Epithelial cell of proximal tubule (primary cell): ENCODE measurements at regions not wholly inside any gene's neighbourhood (a gene's known extent, or its start where the extent isn't known, plus 50 kb on each side); places are given as distances from the start of the nearest gene placed in this dataset.
"Not testable (repeated sequence)": the region's sequence is repeated elsewhere in the genome, so short reads cannot be mapped to it uniquely, and the experiment has no call there.

Experiments
- DNase-seq: peaks from one replicate; pipeline ENCODE4 v3.0.0-alpha.2; 2011; ENCODE audit warnings: low read depth
- H3K4me3 ChIP-seq: 2 replicates; pipeline ENCODE4 v1.5.1; 2011; ENCODE audit warnings: low read depth, mild to moderate bottlenecking, low read length
- TF ChIP-seq, protein P1 (sequence below): conservative IDR thresholded peaks from 2 replicates; pipeline ENCODE4 v1.5.1; 2012; ENCODE audit warnings: low read depth, mild to moderate bottlenecking, low read length

DNA sequence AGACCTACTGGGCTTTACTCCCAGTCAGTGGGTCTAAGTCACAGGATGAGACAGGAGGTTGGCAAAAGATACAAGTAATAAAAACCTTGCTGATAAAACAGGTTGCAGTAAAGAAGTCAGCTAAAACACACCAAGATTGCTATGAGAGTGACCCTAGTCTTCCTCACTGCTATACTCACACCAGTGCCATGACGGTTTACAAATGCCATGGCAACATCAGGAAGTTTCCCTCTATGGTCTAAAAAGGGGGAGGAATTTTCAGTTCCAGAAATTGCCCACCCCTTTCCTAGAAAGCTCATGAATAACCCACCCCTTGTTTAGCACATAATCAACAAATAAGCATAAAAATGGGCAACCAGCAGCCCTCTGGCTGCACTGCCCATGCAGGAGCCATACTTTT is 966.7 kb upstream of the ROBO1 start:
- TF ChIP-seq, protein P1, sequence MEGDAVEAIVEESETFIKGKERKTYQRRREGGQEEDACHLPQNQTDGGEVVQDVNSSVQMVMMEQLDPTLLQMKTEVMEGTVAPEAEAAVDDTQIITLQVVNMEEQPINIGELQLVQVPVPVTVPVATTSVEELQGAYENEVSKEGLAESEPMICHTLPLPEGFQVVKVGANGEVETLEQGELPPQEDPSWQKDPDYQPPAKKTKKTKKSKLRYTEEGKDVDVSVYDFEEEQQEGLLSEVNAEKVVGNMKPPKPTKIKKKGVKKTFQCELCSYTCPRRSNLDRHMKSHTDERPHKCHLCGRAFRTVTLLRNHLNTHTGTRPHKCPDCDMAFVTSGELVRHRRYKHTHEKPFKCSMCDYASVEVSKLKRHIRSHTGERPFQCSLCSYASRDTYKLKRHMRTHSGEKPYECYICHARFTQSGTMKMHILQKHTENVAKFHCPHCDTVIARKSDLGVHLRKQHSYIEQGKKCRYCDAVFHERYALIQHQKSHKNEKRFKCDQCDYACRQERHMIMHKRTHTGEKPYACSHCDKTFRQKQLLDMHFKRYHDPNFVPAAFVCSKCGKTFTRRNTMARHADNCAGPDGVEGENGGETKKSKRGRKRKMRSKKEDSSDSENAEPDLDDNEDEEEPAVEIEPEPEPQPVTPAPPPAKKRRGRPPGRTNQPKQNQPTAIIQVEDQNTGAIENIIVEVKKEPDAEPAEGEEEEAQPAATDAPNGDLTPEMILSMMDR, result no peak
- DNase-seq, result no peak
- H3K4me3 ChIP-seq, result no peak overlapping the region

DNA sequence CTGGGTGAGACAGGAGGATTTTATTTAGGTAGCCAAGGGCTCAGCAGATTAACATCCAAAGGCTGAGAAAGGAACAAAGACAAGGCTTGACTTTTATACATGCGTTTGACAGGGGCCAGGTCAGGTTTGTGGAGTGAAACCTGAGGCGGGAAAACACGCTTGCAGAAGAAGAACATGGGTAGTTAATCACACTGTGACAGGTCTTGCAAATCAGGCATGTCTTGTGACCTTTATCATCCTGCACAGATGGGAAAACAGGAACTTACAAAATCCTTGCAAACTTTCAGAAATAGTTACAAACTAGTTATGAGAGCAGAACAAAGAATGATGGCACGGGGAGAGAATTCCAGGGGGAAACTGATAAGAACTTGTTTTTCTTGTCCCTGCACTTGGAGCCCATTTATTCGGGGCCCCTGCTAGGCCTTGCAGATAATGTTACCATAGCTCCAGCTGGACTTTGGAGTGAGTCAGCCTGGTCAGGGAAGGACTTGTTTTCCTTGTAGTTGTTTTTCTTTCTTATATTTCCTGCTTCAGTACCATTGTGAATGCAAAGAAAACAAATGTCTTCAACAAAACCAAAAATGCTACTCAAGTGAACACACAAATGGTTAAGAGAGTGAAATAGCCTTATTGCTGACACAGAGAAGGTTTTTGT is 965.9 kb upstream of the ROBO1 start:
- TF ChIP-seq, protein P1, result no peak
- peak; percentile 10 for DNase-seq
- H3K4me3 ChIP-seq, result no peak overlapping the region

DNA sequence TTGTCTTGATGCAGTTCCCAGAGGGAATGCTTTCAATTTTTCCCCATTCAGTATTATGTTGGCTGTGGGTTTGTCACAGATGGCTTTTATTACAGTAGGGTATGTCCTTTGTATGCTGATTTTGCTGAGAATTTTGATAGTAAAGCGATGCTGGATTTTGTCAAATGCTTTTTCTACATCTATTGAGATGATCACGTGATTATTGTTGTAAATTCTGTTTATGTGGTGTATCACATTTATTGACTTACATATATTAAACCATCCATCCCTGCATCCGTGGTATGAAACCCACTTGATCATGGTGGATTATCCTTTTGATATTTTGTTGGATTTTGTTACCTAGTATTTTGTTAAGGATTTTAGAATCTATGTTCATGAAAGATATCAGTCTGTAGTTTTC is 959.8 kb upstream of the ROBO1 start:
- not testable (repeated sequence) for DNase-seq, H3K4me3 ChIP-seq

DNA sequence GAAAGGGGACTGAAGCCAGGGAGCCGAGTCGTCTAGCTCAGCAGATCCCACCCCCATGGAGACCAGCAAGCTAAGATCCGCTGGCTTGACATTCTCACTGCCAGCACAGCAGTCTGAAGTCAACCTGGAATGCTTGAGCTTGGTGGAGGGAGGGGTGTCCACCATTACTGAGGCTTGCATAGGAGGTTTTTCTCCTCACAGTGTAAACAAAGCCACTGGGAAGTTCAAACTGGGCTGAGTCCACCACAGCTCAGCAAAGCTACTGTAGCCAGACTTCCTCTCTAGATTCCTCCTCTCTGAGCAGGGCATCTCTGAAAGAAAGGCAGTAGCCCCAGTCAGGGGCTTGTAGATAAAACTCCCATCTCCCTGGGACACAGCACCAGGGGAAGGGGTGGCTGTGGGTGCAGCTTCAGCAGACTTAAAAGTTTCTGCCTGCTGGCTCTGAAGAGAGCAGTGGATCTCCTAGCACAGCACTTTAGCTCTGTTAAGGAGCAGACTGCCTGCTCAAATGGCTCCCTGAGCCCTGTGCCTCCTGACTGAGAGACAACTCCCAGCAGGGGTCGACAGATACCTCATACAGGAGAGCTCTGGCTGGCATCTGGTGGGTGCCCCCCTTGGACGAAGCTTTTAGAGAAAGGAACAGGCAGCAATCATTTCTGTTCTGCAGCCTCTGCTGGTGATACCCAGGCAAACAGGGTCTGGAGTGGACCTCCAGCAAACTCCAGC is 942.0 kb upstream of the ROBO1 start:
- DNase-seq, H3K4me3 ChIP-seq: not testable (repeated sequence)

DNA sequence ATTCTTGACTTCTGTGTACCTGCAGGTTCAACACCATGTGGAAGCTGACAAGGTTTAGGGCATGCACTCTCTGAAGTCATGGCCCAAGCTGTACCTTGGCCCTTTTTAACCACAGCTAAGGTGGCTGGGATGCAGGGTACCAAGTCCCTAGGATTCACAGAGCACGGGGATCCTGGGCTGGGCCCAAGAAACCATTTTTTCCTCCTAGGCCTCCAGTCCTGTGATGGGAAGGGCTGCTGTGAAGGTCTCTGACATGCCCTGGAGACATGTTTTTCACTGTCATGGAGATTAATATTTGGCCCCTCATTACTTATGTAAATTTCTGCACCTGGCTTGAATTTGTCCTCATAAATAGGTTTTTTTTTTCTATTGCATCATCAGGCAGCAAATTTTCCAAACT is 937.5 kb upstream of the ROBO1 start:
- no peak overlapping the region for H3K4me3 ChIP-seq
- no peak for DNase-seq
- TF ChIP-seq, protein P1, result no peak

DNA sequence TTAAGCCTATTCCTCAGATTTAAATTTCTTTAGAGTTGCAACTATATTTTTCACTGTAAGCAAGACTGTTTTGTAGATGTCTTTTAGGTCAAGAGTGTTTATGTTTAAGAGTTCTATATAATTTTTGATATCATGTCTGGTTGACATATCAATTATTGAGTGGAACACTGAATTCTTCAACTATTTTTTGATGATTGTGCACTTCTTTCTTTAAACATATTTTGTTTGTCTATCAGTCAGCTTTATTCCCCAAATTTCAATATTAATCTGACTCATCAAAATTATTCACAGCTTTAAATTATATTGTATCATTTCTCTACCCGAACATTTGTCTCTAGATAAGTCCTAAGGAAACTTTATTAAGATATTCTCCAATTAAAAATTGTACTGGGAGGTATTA is 933.6 kb upstream of the ROBO1 start:
- H3K4me3 ChIP-seq, result no peak overlapping the region
- DNase-seq, result no peak
- TF ChIP-seq, protein P1, result no peak

DNA sequence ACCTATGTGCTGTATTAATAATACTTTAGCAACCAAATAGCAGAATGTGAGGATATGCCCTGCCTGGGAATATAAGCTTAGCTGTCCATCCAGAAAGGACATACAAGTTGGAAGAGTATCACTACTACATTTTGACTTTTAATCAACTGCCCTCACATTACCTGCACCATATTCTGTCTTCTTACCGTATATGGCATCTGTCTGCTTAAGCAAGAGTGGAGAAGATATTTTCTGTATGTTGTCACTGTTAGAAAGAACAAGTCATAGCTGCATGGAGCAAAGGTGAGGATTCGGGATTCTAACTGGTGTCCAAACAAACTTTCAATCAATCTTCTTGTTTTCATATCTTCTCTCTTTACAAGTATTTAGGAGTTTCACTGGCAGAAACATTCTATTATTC is 929.5 kb upstream of the ROBO1 start:
- TF ChIP-seq, protein P1, result no peak
- H3K4me3 ChIP-seq, result no peak overlapping the region
- DNase-seq, result no peak

DNA sequence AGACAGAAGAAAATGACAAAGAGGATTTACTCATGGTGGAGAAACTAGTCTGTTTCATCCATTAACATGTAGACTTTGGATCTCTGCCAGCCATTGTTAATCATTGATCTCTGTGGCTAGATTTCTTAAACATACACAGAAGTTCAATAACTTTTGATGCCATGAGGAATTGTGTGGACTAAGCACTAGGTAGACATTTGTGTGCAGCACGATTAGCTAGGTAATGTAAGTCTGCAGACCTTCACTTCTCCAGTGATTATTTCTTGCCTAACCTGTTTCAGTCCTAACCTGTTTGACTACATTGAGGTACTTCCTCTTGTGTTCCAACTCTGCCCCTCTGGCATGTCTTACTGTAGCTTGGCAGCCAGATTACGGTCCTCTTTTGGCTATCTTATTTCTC is 928.5 kb upstream of the ROBO1 start:
- TF ChIP-seq, protein P1, result no peak
- H3K4me3 ChIP-seq, result no peak overlapping the region
- peak; percentile 64 for DNase-seq
